Keratinocyte (primary cell): ENCODE measurements at regions not wholly inside any gene's neighbourhood (a gene's known extent, or its start where the extent isn't known, plus 50 kb on each side); places are given as distances from the start of the nearest gene placed in this dataset.

Experiments used
- DNase-seq: peaks from one replicate; pipeline ENCODE4 v3.0.0-alpha.2; 2011; ENCODE audit warnings: low read depth, missing footprints, low spot score
- FAIRE-seq: peaks from 2 replicates; lab custom pipeline; 2011; peaks lifted over from hg19 to GRCh38; lab: Jason Lieb, UNC
- H2AFZ ChIP-seq: 2 replicates; pipeline ENCODE4 v1.6.0; 2012; ENCODE audit warnings: low read length, control low read depth, inconsistent platforms; ENCODE audit not compliant: control insufficient read depth
- H3K27ac ChIP-seq: 2 replicates; pipeline ENCODE4 v1.5.1; 2011; ENCODE audit warnings: low read length; ENCODE audit not compliant: control insufficient read depth, insufficient read depth
- H3K27me3 ChIP-seq: 3 replicates; pipeline ENCODE4 v1.6.0; 2011; ENCODE audit warnings: low read length; ENCODE audit not compliant: control insufficient read depth, insufficient read depth; ENCODE audit errors: extremely low read depth
- H3K36me3 ChIP-seq, 2 experiments: 2 replicates in 1 of 2; 3 replicates in 1 of 2; pipeline ENCODE4 v1.5.1; 2011; ENCODE audit warnings: low read length in 2 of 2, mild to moderate bottlenecking in 1 of 2; ENCODE audit not compliant: control insufficient read depth in 2 of 2, insufficient read depth in 2 of 2; ENCODE audit errors: extremely low read depth in 1 of 2
- H3K4me1 ChIP-seq: 3 replicates; pipeline ENCODE4 v1.5.1; 2011; ENCODE audit warnings: low read length; ENCODE audit not compliant: control insufficient read depth, insufficient read depth; ENCODE audit errors: extremely low read depth
- H3K4me2 ChIP-seq: 3 replicates; pipeline ENCODE4 v1.6.0; 2011; ENCODE audit warnings: low read depth, low read length; ENCODE audit not compliant: control insufficient read depth, insufficient read depth; ENCODE audit errors: extremely low read depth
- H3K4me3 ChIP-seq, 3 experiments: fragments of 200-600 bp in 1 of 3; sonication (generic) in 1 of 3; 2 replicates in 2 of 3; 3 replicates in 1 of 3; pipeline ENCODE4 v1.5.1; 2011 to 2016; ENCODE audit warnings: low read length in 3 of 3, mild to moderate bottlenecking in 3 of 3, control low read depth in 2 of 3, inconsistent platforms in 1 of 3, low read depth in 1 of 3, mixed read lengths in 1 of 3, mixed run types in 1 of 3, moderate library complexity in 1 of 3; ENCODE audit not compliant: control insufficient read depth in 2 of 3, insufficient read depth in 2 of 3; ENCODE audit errors: extremely low read depth in 1 of 3
- H3K79me2 ChIP-seq: 2 replicates; pipeline ENCODE4 v1.6.0; 2012; ENCODE audit warnings: low read length; ENCODE audit not compliant: control insufficient read depth, insufficient read depth
- H3K9ac ChIP-seq: 3 replicates; pipeline ENCODE4 v1.6.0; 2011; ENCODE audit warnings: low read length; ENCODE audit not compliant: control insufficient read depth, insufficient read depth; ENCODE audit errors: extremely low read depth
- H3K9me1 ChIP-seq: 3 replicates; pipeline ENCODE4 v1.6.0; 2011; ENCODE audit warnings: low read length; ENCODE audit not compliant: control insufficient read depth, insufficient read depth; ENCODE audit errors: extremely low read depth
- H3K9me3 ChIP-seq: 2 replicates; pipeline ENCODE4 v1.5.1; 2012; ENCODE audit warnings: low read depth, low read length; ENCODE audit not compliant: control insufficient read depth
- H4K20me1 ChIP-seq: 3 replicates; pipeline ENCODE4 v1.6.0; 2011; ENCODE audit warnings: low read length; ENCODE audit not compliant: control insufficient read depth, insufficient read depth; ENCODE audit errors: extremely low read depth
- CTCF ChIP-seq, 3 experiments: IDR thresholded peaks in 1 of 3; conservative IDR thresholded peaks in 1 of 3; optimal IDR thresholded peaks in 1 of 3; 2 replicates in 2 of 3; 3 replicates in 1 of 3; pipeline versions ENCODE3 to v1.5.1; 2011; ENCODE audit warnings: low read length in 3 of 3, mild to moderate bottlenecking in 3 of 3, moderate library complexity in 2 of 3, control low read depth in 1 of 3, inconsistent platforms in 1 of 3; ENCODE audit not compliant: insufficient read depth in 2 of 3; ENCODE audit errors: extremely low read depth in 1 of 3
- EZH2 ChIP-seq: IDR thresholded peaks from one replicate; pipeline ENCODE4 v1.6.1; 2012; ENCODE audit warnings: inconsistent platforms, mild to moderate bottlenecking, low read length, moderate library complexity
- dilution Hi-C: fragments of 300-500 bp; cut with MboI; formaldehyde crosslinking; loops from one replicate; pipeline ENCODE4 v1.7.0; 2020; ENCODE audit warnings: low sequenced_read_pairs; ENCODE audit not compliant: extremely low pct_ligation_motif_present

GRCh38 chr21:21762855-21763254, 764.6 kb downstream of the NCAM2 start:
- TF ChIP-seq EZH2 (no peak), CTCF (optimal IDR thresholded peaks at IDR 0.05 in 1 of 3, IDR thresholded peaks at IDR 0.05 in 1 of 3, conservative IDR thresholded peaks at IDR 0.05 in 1 of 3; ENCODE audit: extremely low read depth in 1 of 3, insufficient read depth in 2 of 3, low read length in 3 of 3) (no peak)
- Histone ChIP-seq H3K4me3 (no peak overlapping the region), H3K79me2 (no peaks in the 10 kb centered on the region), H3K4me2 (no peak overlapping the region), H3K9me1 (no peaks in the 10 kb centered on the region), H2AFZ (no peak overlapping the region), H3K9me3 (no peaks in the 10 kb centered on the region), H4K20me1 (no peaks in the 10 kb centered on the region), H3K27me3 (no peaks in the 10 kb centered on the region), H3K9ac (no peak overlapping the region), H3K36me3 (no peaks in the 10 kb centered on the region), H3K27ac (no peak overlapping the region), H3K4me1 (no peaks in the 10 kb centered on the region)
- FAIRE-seq (no peak), DNase-seq (no peak)
- dilution Hi-C loops = no loop called here

GRCh38 chr21:21764281-21764680, 766.1 kb downstream of the NCAM2 start:
- Histone ChIP-seq H3K4me3 (no peak overlapping the region), H3K79me2 (no peaks in the 10 kb centered on the region), H3K27me3 (no peaks in the 10 kb centered on the region), H2AFZ (no peak overlapping the region), H3K4me2 (no peak overlapping the region), H3K27ac (no peak overlapping the region), H3K9ac (no peak overlapping the region), H3K4me1 (no peaks in the 10 kb centered on the region), H4K20me1 (no peaks in the 10 kb centered on the region), H3K9me1 (no peaks in the 10 kb centered on the region), H3K36me3 (no peaks in the 10 kb centered on the region), H3K9me3 (no peaks in the 10 kb centered on the region)
- no peak for DNase-seq
- dilution Hi-C loops = no loop called here
- TF ChIP-seq CTCF (optimal IDR thresholded peaks at IDR 0.05 in 1 of 3, IDR thresholded peaks at IDR 0.05 in 1 of 3, conservative IDR thresholded peaks at IDR 0.05 in 1 of 3; ENCODE audit: extremely low read depth in 1 of 3, insufficient read depth in 2 of 3, low read length in 3 of 3) (no peak), EZH2 (no peak)
- no peak for FAIRE-seq
